SK-N-SH (cell line): ENCODE measurements at regions not wholly inside any gene's neighbourhood (a gene's known extent, or its start where the extent isn't known, plus 50 kb on each side); places are given as distances from the start of the nearest gene placed in this dataset.

Source experiments
- CTCF ChIA-PET: fragments of 300-600, 350-600 bp; formaldehyde crosslinking; extraction: SDS; loops from one replicate; lab custom pipeline; 2021; lab: Yijun Ruan, JAX
- POLR2A ChIA-PET: fragments of 350-600 bp; sonication (Branson Sonifier 250); formaldehyde crosslinking; extraction: SDS; loops from one replicate; lab custom pipeline; 2020; ENCODE audit warnings: antibody characterized with exemption, inconsistent platforms; lab: Yijun Ruan, JAX
- DNase-seq: peaks from one replicate; pipeline ENCODE4 v3.0.0; 2012
- H2AFZ ChIP-seq: fragments of 200-600 bp; sonication (generic); 2 replicates; pipeline ENCODE4 v1.8.1; 2016; ENCODE audit warnings: antibody characterized with exemption, mild to moderate bottlenecking, low read depth
- H3F3A ChIP-seq: fragments of 200-600 bp; sonication (generic); replicated peaks from 2 replicates; pipeline ENCODE3; 2016; ENCODE audit warnings: antibody characterized with exemption, mild to moderate bottlenecking; ENCODE audit not compliant: insufficient read depth
- H3K27ac ChIP-seq, 2 experiments: fragments of 200-500 bp in 1 of 2; fragments of 200-600 bp in 1 of 2; sonication (Bioruptor generic) in 1 of 2; sonication (generic), shearing (Covaris generic) in 1 of 2; 2 replicates each; pipeline versions ENCODE4 v1.5.1 to v1.6.1; 2014 to 2016; ENCODE audit warnings: low read depth in 2 of 2, inconsistent platforms in 1 of 2, low read length in 1 of 2, mild to moderate bottlenecking in 1 of 2, mixed read lengths in 1 of 2
- H3K27me3 ChIP-seq: fragments of 200-600 bp; sonication (generic), shearing (Covaris generic); 2 replicates; pipeline ENCODE4 v1.6.1; 2016; ENCODE audit warnings: mixed run types; ENCODE audit not compliant: insufficient read depth
- H3K36me3 ChIP-seq, 2 experiments: fragments of 200-500 bp in 1 of 2; fragments of 200-600 bp in 1 of 2; sonication (Bioruptor generic) in 1 of 2; sonication (generic) in 1 of 2; replicated peaks in 1 of 2; 2 replicates each; pipeline versions ENCODE3 to v1.5.1; 2014 to 2016; ENCODE audit warnings: low read length in 1 of 2, mild to moderate bottlenecking in 1 of 2; ENCODE audit not compliant: insufficient read depth in 2 of 2, control insufficient read depth in 1 of 2
- H3K4me1 ChIP-seq, 2 experiments: fragments of 200-500 bp in 1 of 2; fragments of 200-600 bp in 1 of 2; sonication (Bioruptor generic) in 1 of 2; sonication (generic), shearing (Covaris generic) in 1 of 2; 2 replicates each; pipeline versions ENCODE4 v1.5.1 to v1.6.1; 2014 to 2016; ENCODE audit warnings: low read depth in 1 of 2, low read length in 1 of 2, mixed run types in 1 of 2; ENCODE audit not compliant: insufficient read depth in 2 of 2, control insufficient read depth in 1 of 2
- H3K4me2 ChIP-seq: fragments of 200-600 bp; sonication (generic), shearing (Covaris generic); 2 replicates; pipeline ENCODE4 v1.6.1; 2017; ENCODE audit warnings: mixed run types
- H3K4me3 ChIP-seq, 2 experiments: fragments of 200-500 bp in 1 of 2; fragments of 200-600 bp in 1 of 2; sonication (Bioruptor generic) in 1 of 2; sonication (generic), shearing (Covaris generic) in 1 of 2; 2 replicates each; pipeline versions ENCODE4 v1.5.1 to v1.8.1; 2014 to 2016; ENCODE audit warnings: low read depth in 2 of 2, inconsistent platforms in 1 of 2, low read length in 1 of 2, mild to moderate bottlenecking in 1 of 2, mixed read lengths in 1 of 2, moderate library complexity in 1 of 2
- H3K79me2 ChIP-seq: fragments of 200-600 bp; sonication (generic); 2 replicates; pipeline ENCODE4 v1.8.1; 2017; ENCODE audit warnings: mild to moderate bottlenecking; ENCODE audit not compliant: insufficient read depth
- H3K9ac ChIP-seq: fragments of 200-600 bp; sonication (generic); 2 replicates; pipeline ENCODE4 v1.6.1; 2017; ENCODE audit warnings: mixed run types
- H3K9me2 ChIP-seq: fragments of 200-600 bp; sonication (generic); 2 replicates; pipeline ENCODE4 v1.6.1; 2017; ENCODE audit warnings: mixed run types
- H3K9me3 ChIP-seq: fragments of 200-600 bp; sonication (generic); 2 replicates; pipeline ENCODE4 v1.6.1; 2017; ENCODE audit warnings: mixed run types, mild to moderate bottlenecking, moderate library complexity
- H4K20me1 ChIP-seq: fragments of 200-600 bp; sonication (generic); 2 replicates; pipeline ENCODE4 v1.6.1; 2017; ENCODE audit warnings: mild to moderate bottlenecking, mixed run types; ENCODE audit not compliant: insufficient read depth
- CHD2 ChIP-seq: fragments of 150-350 bp; IDR thresholded peaks from 2 replicates; pipeline ENCODE4 v1.6.1; 2018; ENCODE audit warnings: low read length; ENCODE audit not compliant: partially characterized antibody
- EZH2phosphoT487 ChIP-seq: fragments of 200-600 bp; sonication (generic); IDR thresholded peaks from 2 replicates; pipeline ENCODE4 v1.6.1; 2017; ENCODE audit warnings: low read depth, mixed run types, mild to moderate bottlenecking, antibody characterized with exemption, moderate library complexity, borderline replicate concordance
- FOSL2 ChIP-seq: IDR thresholded peaks from 2 replicates; pipeline ENCODE4 v1.4.0; 2012; ENCODE audit warnings: low read depth, mild to moderate bottlenecking, moderate library complexity, borderline replicate concordance
- FOXJ3 ChIP-seq: sonication (generic); formaldehyde crosslinking; IDR thresholded peaks from 2 replicates; pipeline ENCODE4 v1.5.1; 2020; ENCODE audit warnings: mild to moderate bottlenecking, missing genetic modification reagents
- FOXM1 ChIP-seq: IDR thresholded peaks from 2 replicates; pipeline ENCODE4 v1.4.0; 2012; ENCODE audit warnings: low read depth, mild to moderate bottlenecking
- JUND ChIP-seq: IDR thresholded peaks from 2 replicates; pipeline ENCODE4 v1.4.0; 2012
- MXI1 ChIP-seq: IDR thresholded peaks from 2 replicates; pipeline ENCODE4 v1.6.1; 2012; ENCODE audit warnings: mild to moderate bottlenecking, low read depth, low read length, improper control_type of control experiment
- NFIC ChIP-seq: IDR thresholded peaks from 2 replicates; pipeline ENCODE4 v1.4.0; 2012; ENCODE audit warnings: borderline replicate concordance
- NRF1 ChIP-seq: IDR thresholded peaks from 2 replicates; pipeline ENCODE4 v1.6.1; 2012; ENCODE audit warnings: low read depth, mild to moderate bottlenecking, low read length
- POLR2AphosphoS5 ChIP-seq: IDR thresholded peaks from 2 replicates; pipeline ENCODE4 v1.6.1; 2012; ENCODE audit warnings: low read depth, low read length
- RXRA ChIP-seq: IDR thresholded peaks from 2 replicates; pipeline ENCODE4 v1.4.0; 2012; ENCODE audit warnings: low read depth, mild to moderate bottlenecking, borderline replicate concordance
- SIN3A ChIP-seq: IDR thresholded peaks from 2 replicates; pipeline ENCODE4 v1.6.1; 2012; ENCODE audit warnings: low read depth, mild to moderate bottlenecking, low read length, moderate library complexity, borderline replicate concordance
- SMC3 ChIP-seq: IDR thresholded peaks from 2 replicates; pipeline ENCODE4 v1.6.1; 2012; ENCODE audit warnings: low read depth, low read length, improper control_type of control experiment
- TCF12 ChIP-seq: IDR thresholded peaks from 2 replicates; pipeline ENCODE4 v1.4.0; 2012
- TEAD4 ChIP-seq: IDR thresholded peaks from 2 replicates; pipeline ENCODE4 v1.4.0; 2012; ENCODE audit warnings: mild to moderate bottlenecking, borderline replicate concordance; ENCODE audit not compliant: insufficient read depth
- YY1 ChIP-seq: IDR thresholded peaks from 2 replicates; pipeline ENCODE4 v1.4.0; 2012; ENCODE audit warnings: low read depth, mild to moderate bottlenecking
- WGBS: methylation state at CpG from one replicate; pipeline ENCODE4 v1.1.6; 2017; ENCODE audit warnings: low lambda C conversion rate; 5-methylcytosine and 5-hydroxymethylcytosine counted together
- TF ChIP-seq, protein P1 (sequence below): fragments of 150-350 bp; IDR thresholded peaks from 2 replicates; pipeline ENCODE4 v1.6.1; 2017; ENCODE audit warnings: antibody characterized with exemption, low read length, low read depth, borderline replicate concordance
- TF ChIP-seq, protein P2 (sequence below): IDR thresholded peaks from 2 replicates; pipeline ENCODE4; 2012

DNA sequence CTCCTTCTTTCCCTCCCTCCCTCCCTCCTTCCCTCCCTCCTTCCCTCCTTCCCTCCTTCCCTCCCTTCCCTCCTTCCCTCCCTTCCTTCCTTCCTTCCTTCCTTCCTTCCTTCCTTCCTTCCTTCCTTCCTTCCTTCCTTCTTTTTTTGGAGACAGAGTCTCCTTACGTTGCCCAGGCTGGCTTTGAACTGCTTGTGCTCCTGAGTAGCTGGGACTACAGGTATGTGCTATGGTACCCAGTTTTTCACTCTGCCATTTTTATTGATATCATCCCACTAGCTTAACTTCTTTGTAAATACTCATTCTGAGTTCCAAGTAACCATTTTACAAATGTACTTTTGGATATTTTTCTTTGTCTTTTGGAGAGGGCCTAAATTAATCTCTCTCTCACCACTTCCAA, 336.8 kb upstream of the DDI1 start:
- Histone ChIP-seq H3K27me3 (no peaks in the 10 kb centered on the region), H3K9me2 (no peaks in the 10 kb centered on the region), H3K9ac (no peak overlapping the region), H3K9me3 (no peaks in the 10 kb centered on the region), H3K4me2 (no peak overlapping the region), H3K4me1 (peaks cover 7 to 9% of the 10 kb centered on the region in 2 experiments; a peak in 3 of 4 replicates), H3K36me3 (no peaks in the 10 kb centered on the region), H3K27ac (no peak overlapping the region), H2AFZ (no peak overlapping the region), H3F3A (peaks cover 4% of the 10 kb centered on the region), H4K20me1 (no peaks in the 10 kb centered on the region), H3K4me3 (no peak overlapping the region), H3K79me2 (no peaks in the 10 kb centered on the region)
- no peak for DNase-seq
- ChIA-PET POLR2A (no interaction called here), CTCF (interaction anchor here (1.3 kb wide), 1 partner anchor 15 kb away, joined by 3 read pairs; no protein-coding TSS in a partner anchor)
- WGBS: 100% methylated on average over 1 of the region's 1 CpG
- TF ChIP-seq NRF1 (no peak), NFIC (no peak), EZH2phosphoT487 (no peak), SIN3A (no peak), FOXJ3 (CRISPR knock-in tag) (no peak), POLR2AphosphoS5 (no peak), SMC3 (no peak), RXRA (no peak)

DNA sequence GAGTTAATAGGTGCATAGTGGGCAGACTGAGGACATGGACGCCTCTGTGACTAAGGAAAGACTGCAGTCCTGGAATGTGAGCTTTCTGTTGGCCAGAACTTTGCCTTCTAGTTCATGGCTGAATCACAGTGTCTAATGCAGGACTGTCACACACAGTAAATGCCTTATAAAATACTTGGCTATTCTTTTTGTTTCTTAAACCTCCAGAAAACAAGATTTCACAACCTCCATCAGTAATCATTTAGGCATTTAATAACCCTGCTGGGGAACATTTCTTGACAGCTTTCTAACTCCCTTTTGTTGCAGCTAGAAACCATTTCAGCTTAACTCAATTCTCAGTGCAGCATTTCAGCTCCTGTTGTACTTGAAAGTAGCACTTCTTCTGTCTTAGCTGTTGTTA, 335.8 kb upstream of the DDI1 start:
- Histone ChIP-seq H4K20me1 (no peaks in the 10 kb centered on the region), H3K4me1 (peaks cover 7 to 9% of the 10 kb centered on the region in 2 experiments; a peak in 3 of 4 replicates), H3K9ac (no peak overlapping the region), H3K4me3 (no peak overlapping the region), H3K9me2 (no peaks in the 10 kb centered on the region), H3K79me2 (no peaks in the 10 kb centered on the region), H3K36me3 (no peaks in the 10 kb centered on the region), H3K9me3 (no peaks in the 10 kb centered on the region), H3K27ac (peak overlapping the region in 1 of 2 experiments; percentile 27; a peak in 2 of 4 replicates), H2AFZ (peak overlapping the region; percentile 45), H3F3A (peaks cover 4% of the 10 kb centered on the region), H3K27me3 (no peaks in the 10 kb centered on the region), H3K4me2 (peak overlapping the region; percentile 25; the same call in 1 of the 2 replicates)
- DNase-seq: no peak
- POLR2A ChIA-PET: no interaction called here
- 19% methylated on average over 1 of the region's 1 CpG for WGBS
- CTCF ChIA-PET: interaction anchor here (1.6 to 1.8 kb wide), 2 partner anchors 10 to 18 kb away, joined by 6 read pairs; no protein-coding TSS in a partner anchor
- TF ChIP-seq MXI1: no peak
- TF ChIP-seq TCF12: peak; percentile 35; the same call in 1 of the 2 replicates
- 0 out of 2 replicates have a peak, but pooled peaks have one; percentile 9 for TF ChIP-seq TEAD4
- TF ChIP-seq JUND: peak; percentile 26; the same call in 1 of the 2 replicates
- TF ChIP-seq FOSL2: peak; percentile 25; the same call in 1 of the 2 replicates
- no peak for TF ChIP-seq YY1
- TF ChIP-seq, protein P1, sequence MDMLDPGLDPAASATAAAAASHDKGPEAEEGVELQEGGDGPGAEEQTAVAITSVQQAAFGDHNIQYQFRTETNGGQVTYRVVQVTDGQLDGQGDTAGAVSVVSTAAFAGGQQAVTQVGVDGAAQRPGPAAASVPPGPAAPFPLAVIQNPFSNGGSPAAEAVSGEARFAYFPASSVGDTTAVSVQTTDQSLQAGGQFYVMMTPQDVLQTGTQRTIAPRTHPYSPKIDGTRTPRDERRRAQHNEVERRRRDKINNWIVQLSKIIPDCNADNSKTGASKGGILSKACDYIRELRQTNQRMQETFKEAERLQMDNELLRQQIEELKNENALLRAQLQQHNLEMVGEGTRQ: no peak
- TF ChIP-seq, protein P2, sequence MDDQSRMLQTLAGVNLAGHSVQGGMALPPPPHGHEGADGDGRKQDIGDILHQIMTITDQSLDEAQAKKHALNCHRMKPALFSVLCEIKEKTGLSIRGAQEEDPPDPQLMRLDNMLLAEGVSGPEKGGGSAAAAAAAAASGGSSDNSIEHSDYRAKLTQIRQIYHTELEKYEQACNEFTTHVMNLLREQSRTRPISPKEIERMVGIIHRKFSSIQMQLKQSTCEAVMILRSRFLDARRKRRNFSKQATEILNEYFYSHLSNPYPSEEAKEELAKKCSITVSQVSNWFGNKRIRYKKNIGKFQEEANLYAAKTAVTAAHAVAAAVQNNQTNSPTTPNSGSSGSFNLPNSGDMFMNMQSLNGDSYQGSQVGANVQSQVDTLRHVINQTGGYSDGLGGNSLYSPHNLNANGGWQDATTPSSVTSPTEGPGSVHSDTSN: peak; percentile 15
- no peak for TF ChIP-seq CHD2
- TF ChIP-seq FOXM1: no peak
